ENCODE measurements at regions not wholly inside any gene's neighbourhood (a gene's known extent, or its start where the extent isn't known, plus 50 kb on each side); places are given as distances from the start of the nearest gene placed in this dataset.
"Not testable (repeated sequence)": the region's sequence is repeated elsewhere in the genome, so short reads cannot be mapped to it uniquely, and the experiment has no call there.

GRCh38 chr5:84477485-84477884 lies 92.8 kb upstream of the EDIL3 start:
- no peak for DNase-seq

DNA sequence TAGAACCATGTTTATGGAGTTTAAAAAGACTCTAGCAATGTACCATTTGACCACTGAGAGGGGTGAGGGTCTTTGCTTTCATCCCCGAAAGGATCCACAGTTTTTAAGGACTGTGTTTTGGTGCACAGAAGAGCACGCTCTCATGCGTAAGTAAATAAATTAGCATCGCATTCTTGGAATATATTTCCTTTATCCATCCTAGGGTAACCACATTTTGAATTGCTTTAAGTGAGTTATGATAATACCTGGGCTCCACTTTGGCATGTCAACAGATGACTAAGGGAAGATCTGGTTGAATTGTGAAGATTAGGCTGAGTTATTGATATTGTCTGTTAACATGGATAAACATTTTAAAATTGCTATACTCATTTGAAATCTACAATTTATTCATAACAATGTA lies 89.4 kb upstream of the EDIL3 start:
- no peak for DNase-seq

- no peak for DNase-seq
Observed at GRCh38 chr5:84453405-84453804, 68.7 kb upstream of the EDIL3 start.

DNA sequence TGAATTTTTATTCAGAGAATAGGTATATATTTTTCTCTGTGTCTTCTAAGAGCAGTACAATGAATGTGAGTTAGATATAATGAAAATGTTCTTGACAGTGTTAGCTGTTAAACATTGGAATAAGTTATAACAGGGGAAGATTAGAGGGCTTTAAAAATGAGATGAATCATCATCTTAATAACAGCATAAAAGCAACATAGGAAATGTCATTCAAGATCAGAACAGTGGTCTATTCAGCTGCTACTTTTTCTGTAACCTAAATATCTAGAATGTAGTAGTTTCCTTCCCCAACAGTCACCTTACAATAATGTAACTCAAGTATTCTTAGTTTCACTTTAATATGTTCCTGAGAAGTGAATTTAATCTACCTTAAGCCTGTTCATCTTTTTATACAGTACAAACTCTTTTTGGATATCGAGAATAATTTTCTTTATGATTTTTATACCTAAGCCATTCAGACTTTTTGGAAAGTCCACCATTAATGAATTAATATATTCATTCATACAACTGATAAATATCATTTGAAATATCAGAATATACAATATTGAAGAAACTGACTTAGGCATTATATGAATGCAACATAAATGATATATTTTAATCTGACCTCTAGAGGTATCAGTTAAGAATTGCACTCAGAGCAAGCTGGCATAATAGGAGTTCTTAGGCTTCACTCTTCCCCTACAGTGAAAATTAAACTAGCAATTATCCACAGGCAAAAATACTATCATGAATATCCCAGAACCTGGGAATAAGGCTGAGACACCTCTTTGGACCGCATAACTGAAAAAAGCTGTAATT lies 66.1 kb upstream of the EDIL3 start:
- no peak for DNase-seq

DNA sequence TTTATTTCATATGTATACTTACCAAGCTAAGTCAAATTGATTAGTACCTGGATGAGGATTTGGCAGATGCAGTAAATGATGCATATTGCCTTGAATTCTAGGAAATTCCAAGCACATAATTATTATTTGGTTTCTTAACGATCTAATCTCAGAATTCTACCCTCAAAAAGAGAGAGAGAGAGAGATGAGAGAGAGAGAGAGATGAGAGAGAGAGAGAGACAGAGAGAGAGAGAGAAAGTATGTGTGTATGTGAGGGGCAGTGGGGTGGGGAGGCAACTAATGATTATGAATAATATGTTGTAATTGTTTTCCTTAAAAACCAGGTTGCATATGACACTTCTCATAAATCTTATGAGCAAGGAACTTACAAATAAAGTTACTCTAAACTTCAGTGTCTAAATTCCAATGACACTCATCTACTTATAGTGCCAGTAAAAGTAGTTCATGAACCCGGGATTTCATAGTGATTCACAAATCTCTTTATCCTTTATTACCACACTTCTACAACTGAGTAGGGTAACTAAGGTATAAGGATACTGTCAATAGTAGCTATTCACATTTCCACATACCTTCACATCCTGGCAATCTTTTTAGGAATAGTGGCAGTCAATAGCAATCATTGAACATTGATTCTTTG lies 60.5 kb upstream of the EDIL3 start:
- no peak for DNase-seq

DNA sequence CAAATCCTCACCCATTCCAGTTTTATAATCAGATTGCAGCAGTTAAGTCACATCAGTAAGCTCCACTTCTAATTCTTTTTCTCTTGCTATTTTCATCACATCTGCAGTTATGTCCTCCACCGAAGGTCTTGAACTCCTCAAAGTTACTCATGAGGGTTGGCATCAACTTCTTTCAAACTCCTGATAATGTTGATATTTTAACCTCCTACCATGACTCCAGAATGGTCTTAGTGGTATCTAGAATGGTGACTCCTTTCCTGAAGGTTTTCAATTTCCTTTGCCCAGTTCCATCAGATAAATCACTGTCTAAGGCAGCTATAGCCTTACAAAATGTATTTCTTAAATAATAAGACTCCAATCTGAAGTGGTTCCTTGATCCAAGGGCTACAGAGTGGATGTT lies 53.8 kb upstream of the EDIL3 start:
- no peak for DNase-seq

- DNase-seq = no peak
Observed at GRCh38 chr5:84437673-84438315, 53.1 kb upstream of the EDIL3 start.

- no peak for DNase-seq
Observed at GRCh38 chr5:84436866-84437265, 52.2 kb upstream of the EDIL3 start.

GRCh38 chr5:84435861-84436346 lies 51.2 kb upstream of the EDIL3 start:
- DNase-seq = not testable (repeated sequence)

Measured in inflammatory macrophage (primary cell).